AG08396 (cell line): ENCODE measurements at regions not wholly inside any gene's neighbourhood (a gene's known extent, or its start where the extent isn't known, plus 50 kb on each side); places are given as distances from the start of the nearest gene placed in this dataset.

Source experiments
- DNase-seq: peaks from one replicate; pipeline ENCODE4 v3.0.0; 2012; ENCODE audit warnings: low spot score, mixed read lengths

DNA sequence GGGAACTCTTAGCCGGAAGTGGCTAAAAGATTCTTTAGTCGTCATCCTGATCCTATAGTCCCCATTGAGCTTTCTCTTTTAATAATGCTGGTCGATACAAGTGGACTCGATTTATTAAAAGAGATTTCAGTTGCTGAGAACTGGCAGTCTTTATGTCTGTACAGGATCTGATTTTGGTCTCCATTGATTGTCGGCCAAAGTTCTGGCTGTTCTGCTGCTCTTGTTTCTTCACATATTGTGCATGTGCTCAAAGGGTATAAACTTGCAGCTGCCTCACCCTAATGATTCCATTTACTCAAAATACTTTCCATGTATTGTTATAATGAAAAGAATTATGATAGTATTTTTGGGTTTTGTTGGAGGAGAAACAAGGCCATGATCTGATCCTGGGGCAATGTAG lies 100.7 kb upstream of the CTTNBP2 start:
- DNase-seq = no peak

GRCh38 chr7:117974891-117975290 lies 101.7 kb upstream of the CTTNBP2 start:
- no peak for DNase-seq

GRCh38 chr7:117975476-117975875 lies 102.2 kb upstream of the CTTNBP2 start:
- DNase-seq = no peak

DNA sequence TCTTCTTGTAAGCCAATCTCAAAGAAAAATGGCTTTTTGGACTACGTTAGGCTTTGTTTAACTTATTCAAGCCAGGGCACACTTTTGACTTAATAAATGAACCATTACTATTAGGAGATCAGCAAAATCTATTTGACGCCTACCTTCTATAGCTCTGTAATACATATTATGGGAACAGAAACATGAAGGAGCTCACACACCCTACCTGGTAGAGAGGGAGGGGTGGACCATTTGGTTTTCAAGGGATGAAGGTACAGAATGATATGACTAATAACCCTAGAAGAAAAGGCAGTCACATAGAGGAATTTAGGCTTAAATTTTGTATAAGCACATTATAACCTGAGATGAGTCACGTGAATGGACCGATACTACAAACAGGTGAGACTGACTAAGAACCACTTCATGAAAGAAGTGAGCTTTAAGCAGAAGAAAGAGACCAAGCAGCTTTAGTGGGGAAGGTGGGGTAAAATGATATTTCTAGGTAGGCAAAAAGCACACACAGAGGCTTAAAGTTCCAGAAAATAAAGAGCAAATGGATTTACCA lies 106.8 kb upstream of the CTTNBP2 start:
- DNase-seq = no peak

GRCh38 chr7:117982071-117983055 lies 109.1 kb upstream of the CTTNBP2 start:
- no peak for DNase-seq

DNA sequence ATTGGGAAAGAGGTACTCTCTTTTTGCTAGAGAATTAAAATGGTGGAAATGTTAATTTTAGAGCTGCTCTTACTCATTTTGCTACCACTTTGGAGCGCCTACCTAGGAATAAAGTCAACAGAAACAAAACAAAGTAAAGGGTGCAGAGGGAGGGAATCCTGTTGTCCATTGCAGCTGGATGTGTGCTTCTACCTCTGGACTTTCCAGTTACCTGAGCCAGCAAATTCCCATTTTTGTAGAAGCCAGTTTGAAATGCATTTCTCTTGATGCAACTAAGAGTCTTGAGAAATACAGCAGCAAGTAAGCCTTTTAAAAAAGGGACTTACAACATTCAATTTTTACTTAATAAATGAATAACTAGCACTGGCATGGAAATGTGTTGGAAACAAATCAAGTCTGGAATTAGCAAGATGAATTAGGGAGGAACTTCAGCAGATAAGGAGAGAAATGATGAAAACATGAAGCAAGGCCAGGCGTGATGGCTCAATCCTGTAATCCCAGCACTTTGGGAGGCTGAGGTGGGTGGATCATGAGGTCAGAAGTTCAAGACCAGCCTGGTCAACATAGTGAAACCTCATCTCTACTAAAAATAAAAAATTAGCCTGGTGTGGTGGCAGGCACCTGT lies 113.5 kb upstream of the CTTNBP2 start:
- no peak for DNase-seq

DNA sequence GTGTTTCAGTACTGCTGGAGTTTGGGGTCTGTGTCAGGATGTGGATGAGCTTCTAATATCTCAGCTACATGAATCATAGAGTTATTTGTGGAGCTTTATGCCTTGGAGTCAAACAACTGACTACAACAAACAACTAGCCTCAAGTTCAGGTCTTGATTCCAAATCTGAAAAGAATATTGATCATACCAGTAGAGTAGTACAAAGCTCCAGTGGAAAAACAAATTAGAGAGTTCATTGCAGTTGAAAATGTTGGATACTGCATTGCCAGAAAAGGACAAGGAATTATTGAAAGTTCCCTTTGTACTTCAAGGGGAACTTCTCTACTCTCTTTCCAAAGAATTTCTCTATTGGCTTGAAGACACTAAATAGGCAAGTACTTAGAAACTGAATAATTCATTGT lies 117.6 kb upstream of the CTTNBP2 start:
- DNase-seq = no peak

DNA sequence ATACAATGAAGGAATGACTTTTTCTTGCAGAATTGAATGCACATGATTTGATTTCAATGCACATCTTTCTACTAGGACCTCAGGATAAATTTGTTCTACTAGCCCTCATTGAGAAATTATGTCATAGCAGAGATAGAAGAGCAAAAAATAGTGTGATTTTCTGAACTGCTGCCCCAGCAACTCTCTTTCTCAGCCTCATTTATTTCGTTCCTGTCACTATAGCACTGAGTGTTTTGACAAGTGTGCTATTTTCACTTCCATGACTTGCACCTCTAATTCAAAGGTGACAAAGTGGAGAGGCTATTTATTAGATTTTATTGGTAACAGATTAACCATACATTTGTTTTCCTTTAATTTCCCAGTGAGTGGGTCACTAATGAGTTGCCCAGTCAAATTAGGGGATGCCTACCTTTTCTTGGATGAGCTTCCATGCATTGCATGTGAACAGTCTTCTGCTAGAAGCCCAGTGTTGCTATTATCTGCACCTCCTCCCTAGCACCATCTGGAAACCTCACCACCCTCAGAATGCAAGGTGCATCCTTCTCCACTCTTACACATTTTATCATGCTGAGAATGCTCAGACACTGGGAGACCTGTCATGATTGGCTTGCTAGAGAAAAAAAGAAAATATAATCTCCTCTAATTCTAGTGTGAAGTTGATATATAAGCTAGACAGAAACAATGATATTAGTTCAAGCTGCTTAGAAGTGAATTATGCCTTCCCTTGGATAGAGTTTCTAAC lies 119.6 kb upstream of the CTTNBP2 start:
- DNase-seq = no peak

GRCh38 chr7:117993377-117994003 lies 120.2 kb upstream of the CTTNBP2 start:
- peak; percentile 29 for DNase-seq

DNA sequence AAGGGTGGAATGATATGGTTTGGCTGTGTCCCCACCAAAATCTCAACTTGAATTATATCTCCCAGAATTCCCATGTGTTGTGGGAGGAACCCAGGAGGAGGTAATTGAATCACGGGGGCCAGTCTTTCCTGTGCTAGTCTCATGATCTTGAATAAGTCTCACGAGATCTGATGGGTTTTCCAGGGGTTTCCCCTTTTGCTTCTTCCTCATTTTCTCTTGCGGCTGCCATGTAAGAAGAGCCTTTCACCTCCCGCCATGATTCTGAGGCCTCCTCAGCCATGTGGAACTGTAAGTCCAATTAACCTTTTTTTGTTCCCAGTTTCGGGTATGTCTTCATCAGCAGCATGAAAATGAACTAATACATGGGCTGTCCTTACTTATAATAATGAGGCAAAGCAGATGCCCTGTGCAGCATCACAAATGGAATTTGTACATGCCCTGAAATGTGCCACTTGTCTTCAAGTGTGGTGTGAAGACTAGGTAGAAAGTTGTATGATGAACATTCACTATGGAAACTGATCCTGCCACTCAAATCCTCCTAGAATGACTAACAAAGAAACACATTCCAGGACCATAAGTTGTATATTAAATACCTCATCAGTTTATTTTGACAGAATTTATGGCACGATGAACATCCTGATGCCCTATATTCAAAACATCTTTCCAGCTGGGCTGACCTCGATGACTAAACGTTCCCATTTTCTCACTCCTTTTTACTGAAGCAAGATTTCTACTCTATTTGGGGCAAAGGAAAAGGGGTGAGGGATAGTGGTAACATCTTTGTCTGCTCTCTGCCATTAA lies 122.8 kb upstream of the CTTNBP2 start:
- DNase-seq = no peak

DNA sequence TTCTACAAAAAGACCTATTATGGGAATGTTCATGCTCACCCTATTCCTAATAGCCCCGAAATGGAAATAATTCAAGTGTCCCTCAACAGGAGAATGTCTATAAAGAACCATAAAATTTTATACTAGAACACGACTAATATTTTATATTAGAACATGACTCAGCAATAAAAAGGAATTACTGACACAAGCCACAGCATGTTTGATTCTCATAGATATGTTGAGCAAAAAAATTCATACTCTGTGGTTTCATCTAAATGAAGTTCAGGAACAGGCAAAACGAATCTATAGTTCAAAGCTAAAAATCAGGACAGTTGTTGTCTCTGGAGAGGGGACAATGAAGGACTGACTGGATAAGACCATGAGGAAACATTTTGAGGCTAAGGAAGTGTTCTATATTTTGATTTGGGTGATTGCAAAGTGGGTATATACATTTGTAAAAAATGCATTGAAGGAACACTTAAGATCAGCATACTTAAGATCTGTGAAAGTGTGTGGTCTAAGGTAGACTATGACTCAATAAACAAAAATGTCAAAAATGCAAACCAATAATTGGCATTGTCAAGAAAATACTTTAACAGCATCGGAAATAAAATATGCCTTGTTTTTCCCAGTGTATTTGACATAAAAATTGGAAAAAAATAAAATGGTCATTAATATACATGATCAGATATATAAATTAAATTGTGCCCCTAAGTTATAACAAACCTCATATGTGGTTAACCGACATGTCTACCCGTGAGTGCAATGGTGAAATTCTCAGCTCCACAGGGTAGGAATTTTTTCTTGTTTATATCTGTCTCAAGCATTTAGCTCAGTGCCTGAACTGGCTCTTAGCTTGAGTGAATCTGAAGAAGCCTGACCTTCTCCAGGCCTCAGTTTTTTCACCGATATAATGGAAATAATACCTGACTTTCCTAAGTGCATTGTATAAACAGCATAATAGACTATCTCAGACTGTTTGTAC lies 124.9 kb upstream of the CTTNBP2 start:
- DNase-seq = no peak

- DNase-seq = no peak
Measured at GRCh38 chr7:118000480-118001202, 127.4 kb upstream of the CTTNBP2 start.

- DNase-seq = no peak
Measured at GRCh38 chr7:118003476-118003875, 130.2 kb upstream of the CTTNBP2 start.

GRCh38 chr7:118005026-118005425 lies 131.8 kb upstream of the CTTNBP2 start:
- DNase-seq = no peak

GRCh38 chr7:118006979-118007378 lies 133.7 kb upstream of the CTTNBP2 start:
- no peak for DNase-seq

GRCh38 chr7:118009419-118009818 lies 136.2 kb upstream of the CTTNBP2 start:
- no peak for DNase-seq

- no peak for DNase-seq
Measured at GRCh38 chr7:118011652-118012051, 138.4 kb upstream of the CTTNBP2 start.

DNA sequence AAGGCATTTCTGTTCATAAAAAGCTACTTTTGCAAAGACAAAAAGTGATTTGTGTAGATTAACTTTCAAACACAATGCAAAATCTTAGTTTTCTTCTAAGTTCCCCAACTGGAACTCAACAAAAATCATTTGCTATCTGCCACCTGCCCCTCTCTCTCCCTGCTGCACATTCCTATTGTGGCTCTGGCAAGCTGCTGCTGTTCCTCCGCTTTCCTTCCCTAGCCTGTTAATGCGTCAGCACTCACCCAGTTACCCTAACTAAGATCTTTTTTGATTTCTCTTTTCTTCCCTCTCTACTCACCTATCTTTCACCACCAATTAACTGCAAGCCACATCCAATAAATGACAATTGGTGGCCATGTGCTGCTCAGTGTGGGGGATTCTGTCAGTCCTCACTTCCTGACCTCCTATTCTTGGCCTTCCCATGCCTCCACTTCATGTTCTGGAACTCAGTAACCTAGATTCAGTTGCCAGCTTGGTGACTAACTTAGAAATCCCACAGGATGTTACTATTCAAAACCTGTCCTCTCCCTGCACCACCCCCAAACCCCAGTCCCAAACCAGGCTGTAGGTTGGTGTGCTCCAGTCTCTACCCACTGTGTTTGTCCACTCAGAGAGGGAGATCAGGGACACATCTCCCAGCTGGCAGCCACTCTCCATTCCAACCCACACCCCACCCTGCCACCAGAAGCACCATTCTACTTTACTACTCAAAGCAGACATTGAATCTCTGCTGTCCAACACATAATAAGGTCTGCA lies 140.2 kb upstream of the CTTNBP2 start:
- DNase-seq = no peak
